SK-N-SH (cell line): ENCODE measurements at regions not wholly inside any gene's neighbourhood (a gene's known extent, or its start where the extent isn't known, plus 50 kb on each side); places are given as distances from the start of the nearest gene placed in this dataset.

Experiments used
- CHD2 ChIP-seq: fragments of 150-350 bp; IDR thresholded peaks from 2 replicates; pipeline ENCODE4 v1.6.1; 2018; ENCODE audit warnings: low read length; ENCODE audit not compliant: partially characterized antibody
- CTCF ChIP-seq: fragments of 200-600 bp; sonication (generic); IDR thresholded peaks from 2 replicates; pipeline ENCODE4 v1.6.1; 2017; ENCODE audit warnings: antibody characterized with exemption, mild to moderate bottlenecking, moderate library complexity
- EZH2phosphoT487 ChIP-seq: fragments of 200-600 bp; sonication (generic); IDR thresholded peaks from 2 replicates; pipeline ENCODE4 v1.6.1; 2017; ENCODE audit warnings: low read depth, mixed run types, mild to moderate bottlenecking, antibody characterized with exemption, moderate library complexity, borderline replicate concordance
- POLR2AphosphoS5 ChIP-seq: IDR thresholded peaks from 2 replicates; pipeline ENCODE4 v1.6.1; 2012; ENCODE audit warnings: low read depth, low read length
- RAD21 ChIP-seq: IDR thresholded peaks from 2 replicates; pipeline ENCODE4 v1.6.1; 2012; ENCODE audit warnings: mild to moderate bottlenecking, low read length
- RFX5 ChIP-seq: IDR thresholded peaks from 2 replicates; pipeline ENCODE4 v1.6.1; 2012; ENCODE audit warnings: mild to moderate bottlenecking, improper control_type of control experiment, low read length
- RXRA ChIP-seq: IDR thresholded peaks from 2 replicates; pipeline ENCODE4 v1.4.0; 2012; ENCODE audit warnings: low read depth, mild to moderate bottlenecking, borderline replicate concordance
- TCF12 ChIP-seq: IDR thresholded peaks from 2 replicates; pipeline ENCODE4 v1.4.0; 2012
- USF2 ChIP-seq: fragments of 150-350 bp; IDR thresholded peaks from 2 replicates; pipeline ENCODE4 v1.6.1; 2017; ENCODE audit warnings: antibody characterized with exemption, low read length, low read depth, borderline replicate concordance
- ZBTB33 ChIP-seq: IDR thresholded peaks from 2 replicates; pipeline ENCODE4 v1.4.0; 2012; ENCODE audit warnings: low read depth, borderline replicate concordance
- TF ChIP-seq, protein P1 (sequence below): IDR thresholded peaks from 2 replicates; pipeline ENCODE4 v1.6.1; 2012; ENCODE audit warnings: mild to moderate bottlenecking, low read depth, low read length, moderate library complexity

DNA sequence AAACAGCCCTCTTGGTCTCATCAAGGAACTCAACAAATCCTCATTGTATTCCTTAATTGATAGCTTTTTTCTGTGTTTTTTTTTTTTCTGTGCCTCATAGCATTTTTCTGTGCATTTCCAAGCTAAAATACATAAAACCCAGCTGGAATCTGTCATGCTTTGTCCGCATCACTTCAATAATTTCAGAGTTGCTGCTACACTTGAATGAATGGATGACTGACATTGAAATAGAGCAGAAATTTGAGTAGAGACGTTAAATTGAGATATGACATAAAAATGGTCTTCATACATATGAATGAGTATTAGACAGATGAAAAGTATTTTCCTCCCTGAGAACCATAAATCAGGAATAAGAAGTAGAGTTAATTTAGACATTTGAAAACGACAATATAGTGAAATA is 593.2 kb downstream of the TMA16 start:
- no peak for TF ChIP-seq RXRA
- no peak for TF ChIP-seq CTCF
- TF ChIP-seq, protein P1, sequence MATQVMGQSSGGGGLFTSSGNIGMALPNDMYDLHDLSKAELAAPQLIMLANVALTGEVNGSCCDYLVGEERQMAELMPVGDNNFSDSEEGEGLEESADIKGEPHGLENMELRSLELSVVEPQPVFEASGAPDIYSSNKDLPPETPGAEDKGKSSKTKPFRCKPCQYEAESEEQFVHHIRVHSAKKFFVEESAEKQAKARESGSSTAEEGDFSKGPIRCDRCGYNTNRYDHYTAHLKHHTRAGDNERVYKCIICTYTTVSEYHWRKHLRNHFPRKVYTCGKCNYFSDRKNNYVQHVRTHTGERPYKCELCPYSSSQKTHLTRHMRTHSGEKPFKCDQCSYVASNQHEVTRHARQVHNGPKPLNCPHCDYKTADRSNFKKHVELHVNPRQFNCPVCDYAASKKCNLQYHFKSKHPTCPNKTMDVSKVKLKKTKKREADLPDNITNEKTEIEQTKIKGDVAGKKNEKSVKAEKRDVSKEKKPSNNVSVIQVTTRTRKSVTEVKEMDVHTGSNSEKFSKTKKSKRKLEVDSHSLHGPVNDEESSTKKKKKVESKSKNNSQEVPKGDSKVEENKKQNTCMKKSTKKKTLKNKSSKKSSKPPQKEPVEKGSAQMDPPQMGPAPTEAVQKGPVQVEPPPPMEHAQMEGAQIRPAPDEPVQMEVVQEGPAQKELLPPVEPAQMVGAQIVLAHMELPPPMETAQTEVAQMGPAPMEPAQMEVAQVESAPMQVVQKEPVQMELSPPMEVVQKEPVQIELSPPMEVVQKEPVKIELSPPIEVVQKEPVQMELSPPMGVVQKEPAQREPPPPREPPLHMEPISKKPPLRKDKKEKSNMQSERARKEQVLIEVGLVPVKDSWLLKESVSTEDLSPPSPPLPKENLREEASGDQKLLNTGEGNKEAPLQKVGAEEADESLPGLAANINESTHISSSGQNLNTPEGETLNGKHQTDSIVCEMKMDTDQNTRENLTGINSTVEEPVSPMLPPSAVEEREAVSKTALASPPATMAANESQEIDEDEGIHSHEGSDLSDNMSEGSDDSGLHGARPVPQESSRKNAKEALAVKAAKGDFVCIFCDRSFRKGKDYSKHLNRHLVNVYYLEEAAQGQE: no peak
- no peak for TF ChIP-seq POLR2AphosphoS5
- TF ChIP-seq CHD2: no peak
- no peak for TF ChIP-seq EZH2phosphoT487
- TF ChIP-seq TCF12: no peak
- no peak for TF ChIP-seq RAD21
- TF ChIP-seq USF2: no peak
- TF ChIP-seq RFX5: no peak
- TF ChIP-seq ZBTB33: no peak
